ENCODE measurements at regions not wholly inside any gene's neighbourhood (a gene's known extent, or its start where the extent isn't known, plus 50 kb on each side); places are given as distances from the start of the nearest gene placed in this dataset.

GRCh38 chr20:12715991-12716680 lies 292.6 kb upstream of the SPTLC3 start:
- peaks cover 3% of the 10 kb centered on the region for H3K27me3 Mint-ChIP-seq
- H3K27ac Mint-ChIP-seq = no peak overlapping the region
- H3K9me3 Mint-ChIP-seq (ENCODE audit: low read depth) = peaks cover 8% of the 10 kb centered on the region
- peaks cover 27% of the 10 kb centered on the region for H3K4me1 Mint-ChIP-seq (ENCODE audit: low read depth)
- no peak overlapping the region for H3K4me3 Mint-ChIP-seq (ENCODE audit: low read depth)
- DNase-seq (ENCODE audit: low spot score, unreplicated experiment) = no peak
- TF ChIP-seq CTCF (IDR thresholded peaks at IDR 0.05; ENCODE audit: unreplicated experiment) = no peak
- H3K36me3 Mint-ChIP-seq (ENCODE audit: insufficient read depth) = no peaks in the 10 kb centered on the region

DNA sequence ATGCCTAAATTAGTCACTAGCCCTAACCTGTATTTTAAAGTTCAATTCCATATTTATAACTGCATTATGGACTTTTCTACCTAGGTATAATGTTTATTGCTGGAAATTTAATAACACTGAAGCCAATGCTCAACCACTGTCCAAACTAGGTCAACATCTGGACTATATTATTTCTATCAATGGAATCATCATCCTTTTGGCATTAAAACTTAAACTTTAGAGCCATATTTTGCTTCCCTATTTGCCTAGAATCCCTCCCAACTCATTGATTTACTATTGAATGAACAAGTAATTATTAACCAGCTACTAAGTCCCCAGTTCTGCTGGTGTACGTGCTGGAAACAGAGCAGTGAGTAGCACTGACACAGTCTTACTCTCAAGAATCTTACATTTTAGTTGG lies 291.7 kb upstream of the SPTLC3 start:
- no peaks in the 10 kb centered on the region for H3K36me3 Mint-ChIP-seq (ENCODE audit: insufficient read depth)
- TF ChIP-seq CTCF (IDR thresholded peaks at IDR 0.05; ENCODE audit: unreplicated experiment) = no peak
- H3K27ac Mint-ChIP-seq = no peak overlapping the region
- H3K9me3 Mint-ChIP-seq (ENCODE audit: low read depth) = peaks cover 8% of the 10 kb centered on the region
- H3K4me1 Mint-ChIP-seq (ENCODE audit: low read depth) = peaks cover 26% of the 10 kb centered on the region
- H3K4me3 Mint-ChIP-seq (ENCODE audit: low read depth) = no peak overlapping the region
- H3K27me3 Mint-ChIP-seq = peaks cover 3% of the 10 kb centered on the region
- DNase-seq (ENCODE audit: low spot score, unreplicated experiment) = no peak

- peaks cover 8% of the 10 kb centered on the region for H3K9me3 Mint-ChIP-seq (ENCODE audit: low read depth)
- no peak overlapping the region for H3K4me3 Mint-ChIP-seq (ENCODE audit: low read depth)
- TF ChIP-seq CTCF (IDR thresholded peaks at IDR 0.05; ENCODE audit: unreplicated experiment) = no peak
- peaks cover 30% of the 10 kb centered on the region for H3K4me1 Mint-ChIP-seq (ENCODE audit: low read depth)
- H3K36me3 Mint-ChIP-seq (ENCODE audit: insufficient read depth) = no peaks in the 10 kb centered on the region
- peaks cover 3% of the 10 kb centered on the region for H3K27me3 Mint-ChIP-seq
- DNase-seq (ENCODE audit: low spot score, unreplicated experiment) = no peak
- no peak overlapping the region for H3K27ac Mint-ChIP-seq
Observed at GRCh38 chr20:12718619-12719018, 290.2 kb upstream of the SPTLC3 start.

- H3K27me3 Mint-ChIP-seq = no peaks in the 10 kb centered on the region
- no peak for DNase-seq (ENCODE audit: low spot score, unreplicated experiment)
- H3K4me1 Mint-ChIP-seq (ENCODE audit: low read depth) = peaks cover 25% of the 10 kb centered on the region
- peaks cover 8% of the 10 kb centered on the region for H3K9me3 Mint-ChIP-seq (ENCODE audit: low read depth)
- H3K4me3 Mint-ChIP-seq (ENCODE audit: low read depth) = no peak overlapping the region
- TF ChIP-seq CTCF (IDR thresholded peaks at IDR 0.05; ENCODE audit: unreplicated experiment) = no peak
- H3K27ac Mint-ChIP-seq = peak overlapping the region; percentile 9
- no peaks in the 10 kb centered on the region for H3K36me3 Mint-ChIP-seq (ENCODE audit: insufficient read depth)
Observed at GRCh38 chr20:12721636-12722035, 287.1 kb upstream of the SPTLC3 start.

DNA sequence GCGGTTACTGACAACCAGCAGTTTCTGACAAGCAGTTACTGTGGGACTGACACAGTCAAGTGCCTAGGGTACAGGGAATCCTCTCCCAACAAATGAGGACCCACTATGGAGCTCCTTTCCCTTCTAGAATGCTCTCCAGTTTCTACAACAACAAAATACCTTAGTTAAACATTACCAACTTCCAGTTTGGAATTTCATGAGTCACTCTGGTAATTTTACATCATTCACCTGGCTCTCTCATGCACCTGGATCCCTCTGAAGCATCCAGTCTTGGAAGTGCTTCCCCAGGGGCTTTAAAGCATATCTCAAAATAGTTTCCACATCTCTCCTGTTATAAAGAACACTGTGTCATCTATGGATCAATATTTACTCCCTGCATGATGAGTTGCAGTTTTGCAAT lies 286.7 kb upstream of the SPTLC3 start:
- peaks cover 8% of the 10 kb centered on the region for H3K9me3 Mint-ChIP-seq (ENCODE audit: low read depth)
- H3K36me3 Mint-ChIP-seq (ENCODE audit: insufficient read depth) = no peaks in the 10 kb centered on the region
- TF ChIP-seq CTCF (IDR thresholded peaks at IDR 0.05; ENCODE audit: unreplicated experiment) = no peak
- no peaks in the 10 kb centered on the region for H3K27me3 Mint-ChIP-seq
- peaks cover 23% of the 10 kb centered on the region for H3K4me1 Mint-ChIP-seq (ENCODE audit: low read depth)
- peak overlapping the region; percentile 9 for H3K27ac Mint-ChIP-seq
- DNase-seq (ENCODE audit: low spot score, unreplicated experiment) = no peak
- H3K4me3 Mint-ChIP-seq (ENCODE audit: low read depth) = no peak overlapping the region

All from progenitor cell of endocrine pancreas (in vitro differentiated cells).